Astrocyte of the cerebellum (primary cell): ENCODE measurements at regions not wholly inside any gene's neighbourhood (a gene's known extent, or its start where the extent isn't known, plus 50 kb on each side); places are given as distances from the start of the nearest gene placed in this dataset.

Experiments used
- DNase-seq: peaks from one replicate; pipeline ENCODE4 v3.0.0-alpha.2; 2011; ENCODE audit warnings: low read depth
- H3K4me3 ChIP-seq: 2 replicates; pipeline ENCODE4 v1.5.1; 2011; ENCODE audit warnings: mild to moderate bottlenecking, low read depth, low read length, moderate library complexity
- CTCF ChIP-seq: IDR thresholded peaks from 2 replicates; pipeline ENCODE4 v1.5.1; 2012; ENCODE audit warnings: low read length, low read depth, moderate library complexity, mild to moderate bottlenecking; ENCODE audit errors: missing control alignments
- in situ Hi-C: cut with HindIII; loops from 2 replicates; pipeline ENCODE4 v1.10.0; 2017; ENCODE audit warnings: low sequenced_read_pairs

GRCh38 chr2:8427211-8427610 lies 254.6 kb upstream of the ID2 start:
- no peak overlapping the region for H3K4me3 ChIP-seq
- no peak for DNase-seq
- in situ Hi-C loops, result no loop called here
- no peak for TF ChIP-seq CTCF

DNA sequence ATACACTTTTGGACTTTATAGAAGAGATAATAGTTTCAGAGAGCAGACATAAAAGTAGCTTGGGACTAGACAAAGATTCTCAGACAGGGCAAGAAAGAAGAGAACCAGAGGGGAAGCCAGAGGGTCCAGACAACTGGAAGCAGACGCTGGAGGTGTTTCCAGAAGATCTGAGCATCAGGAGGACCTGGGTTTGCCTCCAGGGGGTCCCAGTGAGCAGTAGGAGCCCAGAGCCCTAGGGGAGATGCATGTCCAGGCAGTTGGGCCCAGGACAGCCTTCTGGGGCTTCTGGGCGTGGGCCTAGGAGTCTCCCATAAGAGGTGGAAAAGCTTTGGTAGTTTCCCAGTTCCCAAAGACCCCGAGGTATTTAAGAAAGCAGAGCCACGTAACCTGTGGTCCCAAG lies 251.2 kb upstream of the ID2 start:
- no peak for DNase-seq
- TF ChIP-seq CTCF, result no peak
- in situ Hi-C loops, result no loop called here
- H3K4me3 ChIP-seq, result no peak overlapping the region

DNA sequence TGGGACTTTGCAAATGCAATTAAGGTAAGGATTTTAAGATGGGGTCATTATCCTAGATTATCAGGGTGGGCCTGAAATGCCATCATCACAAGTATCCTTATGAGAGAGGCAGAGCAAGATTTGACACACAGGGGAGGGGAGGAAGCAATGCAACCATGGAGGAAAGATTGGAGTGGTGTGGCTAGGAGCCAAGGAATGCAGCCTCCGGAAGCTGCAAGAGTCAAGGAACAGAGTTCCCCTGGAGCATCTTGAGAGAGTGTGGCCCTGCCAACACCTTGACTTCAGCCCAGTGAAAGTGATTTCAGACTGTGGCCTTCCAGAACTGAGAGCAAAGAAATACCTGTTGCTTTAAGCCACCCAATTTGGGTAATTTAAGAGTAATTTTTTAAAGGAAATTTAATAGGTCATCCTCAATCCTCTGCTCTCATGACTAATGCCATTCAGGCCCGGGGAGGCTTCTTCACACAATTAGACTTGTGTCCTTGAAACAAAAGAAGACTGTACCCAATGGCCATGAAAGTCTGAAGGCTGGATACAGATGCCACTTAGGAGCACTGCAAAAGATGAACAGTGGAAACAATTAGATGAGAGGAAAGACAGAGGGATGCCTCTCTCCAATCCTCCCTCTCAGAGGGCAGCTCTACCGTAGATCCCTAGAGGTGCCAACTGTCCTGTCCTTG lies 250.3 kb upstream of the ID2 start:
- in situ Hi-C loops, result no loop called here
- TF ChIP-seq CTCF, result no peak

GRCh38 chr2:8432706-8433336 lies 249.0 kb upstream of the ID2 start:
- in situ Hi-C loops, result no loop called here
- no peak for TF ChIP-seq CTCF
- DNase-seq, result no peak
- H3K4me3 ChIP-seq, result no peak overlapping the region

More for the DNA sequence above, 250.3 kb upstream of the ID2 start:
- no peak for DNase-seq
- no peak overlapping the region for H3K4me3 ChIP-seq

DNA sequence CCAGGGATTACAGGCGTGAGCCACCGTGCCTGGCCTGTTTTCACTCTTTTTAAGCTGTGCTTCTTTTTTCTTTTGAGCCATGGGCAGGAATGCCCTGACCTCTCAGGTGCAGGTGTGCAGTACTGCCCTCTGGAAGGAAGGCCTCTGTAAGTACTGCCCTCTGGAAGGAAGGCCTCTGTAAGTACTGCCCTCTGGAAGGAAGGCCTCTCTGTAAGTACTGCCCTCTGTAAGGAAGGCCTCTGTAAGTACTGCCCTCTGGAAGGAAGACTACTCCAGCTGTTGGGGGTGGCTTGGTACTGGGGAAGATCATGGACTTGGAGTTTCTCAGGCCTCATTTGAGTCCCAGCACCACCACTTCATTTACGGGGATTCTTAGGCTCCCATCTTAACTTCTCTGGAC lies 248.5 kb upstream of the ID2 start:
- DNase-seq, result no peak
- H3K4me3 ChIP-seq, result no peak overlapping the region
- TF ChIP-seq CTCF, result no peak
- in situ Hi-C loops, result no loop called here

GRCh38 chr2:8435608-8436007 lies 246.2 kb upstream of the ID2 start:
- no peak for TF ChIP-seq CTCF
- no peak overlapping the region for H3K4me3 ChIP-seq
- no peak for DNase-seq
- in situ Hi-C loops, result no loop called here
